ENCODE measurements at regions not wholly inside any gene's neighbourhood (a gene's known extent, or its start where the extent isn't known, plus 50 kb on each side); places are given as distances from the start of the nearest gene placed in this dataset.
"Not testable (repeated sequence)": the region's sequence is repeated elsewhere in the genome, so short reads cannot be mapped to it uniquely, and the experiment has no call there.

DNA sequence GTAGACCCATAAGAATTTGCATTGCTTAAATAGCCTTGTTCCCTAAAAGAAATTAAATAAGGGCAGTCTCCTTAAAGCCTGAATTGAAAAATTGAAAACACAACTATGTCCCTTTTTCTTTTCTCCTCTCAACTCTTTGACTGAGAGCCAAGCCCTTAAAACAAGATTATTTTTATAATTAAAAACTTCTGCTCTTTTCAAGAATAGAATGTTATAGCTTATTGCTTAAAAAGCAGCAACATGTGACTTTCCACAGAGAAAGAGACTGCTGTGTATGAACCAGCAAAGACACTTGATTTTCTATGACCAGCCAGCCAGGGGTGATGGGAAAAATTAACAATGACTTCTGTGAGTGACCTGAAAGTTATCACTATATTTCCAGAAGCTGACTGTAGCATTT is 295.2 kb upstream of the CELF2 start:
- no peak for DNase-seq

DNA sequence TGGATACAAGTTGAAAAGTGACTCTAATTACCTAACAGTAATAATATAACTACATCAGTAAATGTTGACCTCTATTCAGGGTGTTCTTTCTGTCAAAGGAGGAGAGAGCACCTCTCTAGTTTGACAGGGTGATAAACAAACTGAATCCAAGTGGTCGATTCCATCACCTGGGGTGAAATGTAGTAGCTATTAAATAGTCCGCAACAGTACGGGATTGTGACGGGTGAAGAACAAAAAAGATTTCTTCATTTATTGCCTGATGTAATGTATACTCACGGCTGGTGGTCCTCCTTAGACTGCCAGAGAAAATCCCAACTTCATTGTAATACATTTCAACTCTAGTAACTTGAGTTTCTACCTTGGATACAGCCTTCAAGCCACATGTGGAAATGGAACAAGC is 292.5 kb upstream of the CELF2 start:
- no peak for DNase-seq

GRCh38 chr10:10726101-10726500 is 291.6 kb upstream of the CELF2 start:
- DNase-seq: no peak

- not testable (repeated sequence) for DNase-seq
Observed at GRCh38 chr10:10727411-10727810, 290.3 kb upstream of the CELF2 start.

DNA sequence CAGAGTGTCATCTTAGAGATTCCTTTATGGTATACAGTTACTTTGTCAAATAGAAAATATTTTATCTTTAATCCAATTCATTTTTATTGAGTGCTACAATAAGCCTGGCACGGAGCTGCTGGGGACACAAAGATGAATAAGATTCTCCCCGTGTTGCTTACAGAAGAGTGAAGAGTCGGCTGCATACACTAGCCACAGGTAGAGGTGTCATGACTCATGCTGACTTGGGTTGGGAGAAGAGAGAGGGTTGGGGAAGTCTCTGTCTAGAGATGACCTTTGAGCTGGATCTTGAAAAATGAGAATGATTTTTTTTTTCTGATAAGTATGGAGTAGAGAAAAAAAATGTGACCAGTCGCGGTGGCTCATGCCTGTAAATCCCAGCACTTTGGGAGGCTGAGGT is 289.9 kb upstream of the CELF2 start:
- DNase-seq: no peak

DNA sequence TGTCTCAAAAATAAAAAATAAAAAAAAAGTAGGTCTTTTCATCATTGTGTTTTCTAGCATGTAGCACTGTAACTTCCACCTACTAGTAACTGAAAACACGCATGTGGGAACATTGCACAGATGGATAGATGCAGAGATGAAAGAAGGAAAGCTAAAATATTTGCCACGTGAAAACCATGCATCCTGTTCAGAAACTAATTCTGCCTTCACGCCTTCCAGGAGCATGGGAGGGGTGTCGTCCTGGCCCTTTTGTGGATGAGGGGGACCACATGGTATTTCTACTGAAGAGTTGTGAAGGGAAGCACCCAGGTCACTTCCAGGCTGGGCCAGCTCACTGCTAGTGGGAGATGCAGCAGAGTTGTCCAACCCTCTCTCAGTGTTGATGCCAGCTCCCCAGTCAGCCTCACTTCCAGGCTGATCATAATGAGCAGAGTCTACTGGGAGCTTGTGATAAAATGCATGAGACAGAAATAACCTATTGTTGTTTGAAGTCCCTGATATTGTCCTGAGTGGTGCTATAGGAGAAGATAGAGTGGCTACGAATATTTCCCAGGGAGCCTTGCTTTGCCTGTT is 287.1 kb upstream of the CELF2 start:
- no peak for DNase-seq

DNA sequence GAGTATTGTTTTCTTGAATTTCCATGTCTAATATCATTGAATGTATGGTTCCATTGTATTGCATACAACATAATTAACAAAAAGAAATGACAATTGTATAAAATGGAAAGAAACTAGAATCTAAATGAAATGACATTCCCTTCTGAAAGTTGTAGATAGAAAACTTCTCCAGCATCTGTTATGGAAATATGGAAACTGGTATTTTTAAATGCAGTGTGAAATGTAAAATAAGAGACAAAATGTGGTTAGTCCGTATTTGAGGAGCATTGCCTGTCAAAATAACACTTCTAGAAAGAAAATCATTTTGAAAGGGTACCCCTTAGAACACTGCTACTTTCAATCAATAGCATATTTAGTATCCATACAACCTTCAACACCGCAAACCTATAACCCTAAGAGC is 286.3 kb upstream of the CELF2 start:
- no peak for DNase-seq

GRCh38 chr10:10734356-10735064 is 283.2 kb upstream of the CELF2 start:
- no peak for DNase-seq

DNA sequence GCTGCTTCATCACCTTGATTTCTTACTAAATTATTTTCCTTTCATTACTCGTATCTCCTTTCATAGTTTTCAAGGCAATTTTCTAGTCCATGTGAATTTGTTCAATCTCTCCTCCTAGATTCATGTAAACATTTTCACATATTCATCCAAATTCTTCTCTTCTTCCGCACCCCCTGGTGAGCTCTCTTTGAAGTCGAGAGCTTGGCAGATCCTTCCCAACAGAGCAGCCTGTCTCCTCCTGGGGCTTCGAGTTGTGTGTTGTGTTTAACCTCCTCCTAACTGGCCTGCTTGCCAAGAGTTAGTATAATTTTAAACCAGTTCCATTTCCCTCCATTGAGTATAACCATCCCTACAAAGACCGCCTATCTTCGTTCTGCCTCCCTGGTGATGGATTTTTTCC is 272.4 kb upstream of the CELF2 start:
- DNase-seq: no peak

- no peak for DNase-seq
Observed at GRCh38 chr10:10755490-10755889, 262.2 kb upstream of the CELF2 start.

DNA sequence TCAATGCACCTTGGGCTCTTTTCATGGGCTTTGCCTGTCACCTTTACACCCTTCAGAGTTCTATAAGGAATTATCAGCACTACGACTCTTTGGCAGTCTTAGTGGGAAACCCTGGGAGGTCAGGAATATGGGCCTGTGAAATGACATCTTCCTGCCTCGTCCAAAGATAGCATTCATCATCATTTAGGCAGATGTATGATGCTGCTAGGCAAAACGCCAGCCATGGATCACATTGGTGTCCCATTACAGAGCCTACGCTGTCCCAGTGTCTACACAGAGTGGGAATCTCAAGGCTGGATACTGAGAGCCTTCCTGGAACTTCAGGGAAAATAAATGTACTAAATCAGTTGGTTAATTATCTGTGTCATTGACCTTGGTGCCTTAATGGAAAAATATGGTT is 259.4 kb upstream of the CELF2 start:
- DNase-seq: no peak

DNA sequence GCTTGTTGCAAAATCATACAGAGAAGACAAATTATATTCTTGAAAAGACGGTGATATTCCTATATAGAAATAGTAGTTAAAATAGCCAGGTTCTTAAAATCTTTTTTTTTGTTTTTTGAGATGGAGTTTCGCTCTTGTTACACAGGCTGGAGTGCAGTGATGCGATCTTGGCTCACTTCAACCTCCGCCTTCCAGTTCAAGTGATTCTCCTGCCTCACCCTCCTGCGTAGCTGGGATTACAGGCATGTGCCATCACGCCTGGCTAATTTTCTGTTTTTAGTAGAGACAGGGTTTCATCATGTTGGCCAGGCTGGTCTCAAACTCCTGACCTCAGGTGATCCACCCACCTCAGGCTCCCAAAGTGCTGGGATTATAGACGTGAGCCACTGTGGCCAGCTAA is 257.9 kb upstream of the CELF2 start:
- not testable (repeated sequence) for DNase-seq

- no peak for DNase-seq
Observed at GRCh38 chr10:10765017-10765416, 252.7 kb upstream of the CELF2 start.

- no peak for DNase-seq
Observed at GRCh38 chr10:10772411-10772810, 245.3 kb upstream of the CELF2 start.

- DNase-seq: no peak
Observed at GRCh38 chr10:10772874-10773508, 244.7 kb upstream of the CELF2 start.

DNA sequence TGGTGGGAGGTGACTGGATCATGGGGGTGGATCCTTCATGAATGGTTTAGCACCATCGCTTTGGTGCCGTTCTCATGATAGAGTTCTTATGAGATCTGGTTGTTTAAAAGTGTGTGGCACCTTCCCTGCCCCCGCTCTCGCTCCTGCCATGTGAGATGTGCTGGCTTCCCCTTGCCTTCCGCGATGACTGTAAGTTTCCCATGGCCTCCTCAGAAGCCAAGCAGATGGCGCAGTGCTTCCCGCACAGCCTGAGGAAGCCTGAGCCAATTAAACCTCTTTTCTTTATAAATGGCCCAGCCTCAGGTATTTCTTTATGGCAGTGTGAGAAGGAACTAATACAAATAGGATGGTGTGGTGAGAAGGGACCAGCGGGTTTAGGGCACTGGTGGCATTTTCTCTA is 243.3 kb upstream of the CELF2 start:
- no peak for DNase-seq

DNA sequence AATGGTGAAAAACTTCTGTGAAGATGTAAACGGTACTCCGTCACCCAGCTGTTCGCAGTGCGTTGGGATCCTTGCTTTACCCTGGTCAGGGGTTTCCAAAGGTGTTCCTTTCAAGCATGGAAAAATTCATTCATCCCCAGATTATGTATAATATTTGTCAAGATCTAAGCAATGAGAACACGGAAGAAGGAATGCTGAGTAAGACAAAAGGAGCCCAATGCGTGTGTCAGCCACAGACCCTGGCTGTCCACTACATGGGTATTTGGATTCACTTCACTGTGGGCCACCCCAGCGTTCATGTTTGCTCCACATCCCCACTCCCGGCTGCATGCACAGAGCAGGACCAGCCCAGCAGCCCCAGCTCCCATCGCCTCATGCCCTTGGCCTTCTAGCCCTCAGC is 241.3 kb upstream of the CELF2 start:
- no peak for DNase-seq

GRCh38 chr10:10777279-10777678 is 240.4 kb upstream of the CELF2 start:
- no peak for DNase-seq

GRCh38 chr10:10777723-10778122 is 239.9 kb upstream of the CELF2 start:
- no peak for DNase-seq

DNA sequence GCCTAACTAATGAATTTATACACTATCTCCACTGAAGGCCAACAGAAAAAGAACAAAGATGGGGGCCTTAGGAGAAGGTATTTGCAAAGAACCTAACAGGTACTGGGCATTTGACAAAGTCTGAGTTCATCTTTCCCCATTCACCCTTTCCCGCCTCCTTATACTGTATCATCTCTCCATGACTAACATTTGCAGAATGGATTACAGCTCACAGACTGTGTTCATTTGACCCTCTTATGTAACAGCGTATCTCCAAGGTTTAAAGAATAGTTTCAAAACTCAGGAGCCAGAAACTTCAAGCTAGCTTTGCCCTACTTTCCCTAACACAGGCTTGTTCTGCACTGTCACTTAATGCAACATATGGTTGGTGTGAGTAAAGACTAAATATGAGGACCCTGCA is 238.7 kb upstream of the CELF2 start:
- no peak for DNase-seq

DNA sequence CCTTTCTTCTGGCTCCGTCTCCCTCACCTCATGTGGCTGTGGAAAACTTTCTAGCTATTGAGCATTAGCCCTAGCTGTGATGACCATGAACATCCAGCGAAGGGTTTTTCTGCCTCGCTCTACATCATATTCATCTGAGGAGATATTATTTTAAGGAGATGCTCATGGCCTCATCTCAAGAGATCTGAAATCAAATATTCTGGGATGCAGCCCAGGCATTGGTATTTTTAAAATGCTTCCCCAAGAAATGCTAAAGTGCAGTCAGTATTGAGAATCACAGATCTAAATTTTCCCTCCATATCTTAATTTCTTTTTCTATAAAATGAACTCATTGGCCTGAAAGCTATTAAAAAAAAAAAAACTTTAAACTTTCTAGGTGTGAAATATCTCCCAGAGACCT is 238.2 kb upstream of the CELF2 start:
- DNase-seq: no peak

GRCh38 chr10:10780746-10781145 is 236.9 kb upstream of the CELF2 start:
- DNase-seq: no peak

DNA sequence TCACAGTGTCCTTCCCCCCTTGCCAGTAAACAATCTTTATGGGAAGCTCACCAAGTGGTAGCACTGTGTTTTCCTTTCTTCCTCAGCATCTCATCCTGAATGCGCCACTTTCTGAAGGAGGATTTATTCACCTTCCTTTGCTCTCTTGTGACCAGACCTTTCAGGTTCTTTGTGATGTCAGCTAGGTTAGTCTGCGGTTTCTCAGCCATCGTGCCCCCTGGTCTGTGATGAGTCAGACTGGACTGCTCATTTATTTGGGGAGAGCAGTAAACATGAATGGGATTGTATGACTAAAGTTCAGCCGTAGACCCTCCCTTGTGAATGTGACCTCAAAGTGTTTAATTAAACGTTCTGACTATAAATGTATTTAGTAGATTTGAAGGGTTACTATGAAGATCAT is 235.1 kb upstream of the CELF2 start:
- no peak for DNase-seq

GRCh38 chr10:10785627-10786026 is 232.0 kb upstream of the CELF2 start:
- no peak for DNase-seq

All from T-helper 1 cell (primary cell).